ENCODE measurements at regions not wholly inside any gene's neighbourhood (a gene's known extent, or its start where the extent isn't known, plus 50 kb on each side); places are given as distances from the start of the nearest gene placed in this dataset.

- no peak for ATAC-seq (ENCODE audit: insufficient number of reproducible peaks, low FRiP score, low read depth)
- Histone ChIP-seq H3K36me3 (no peaks in the 10 kb centered on the region), H3K9me3 (no peaks in the 10 kb centered on the region), H3K4me3 (no peak overlapping the region), H3K4me1 (ENCODE audit: control insufficient read depth in 1 of 2, low read depth in 2 of 2) (no peaks in the 10 kb centered on the region), H3K27me3 (replicated peaks; ENCODE audit: insufficient read depth) (no peaks in the 10 kb centered on the region), H3K27ac (no peak overlapping the region)
- no peak for TF ChIP-seq CTCF (IDR thresholded peaks at IDR 0.05)
- DNase-seq (ENCODE audit: low spot score): no peak
Observed at GRCh38 chr14:53437858-53438257, 284.7 kb upstream of the DDHD1 start.

GRCh38 chr14:53432378-53432802 lies 279.3 kb upstream of the DDHD1 start:
- no peak for ATAC-seq (ENCODE audit: insufficient number of reproducible peaks, low FRiP score, low read depth)
- no peak overlapping the region for H3K4me3 ChIP-seq
- H3K36me3 ChIP-seq: no peaks in the 10 kb centered on the region
- no peak for DNase-seq (ENCODE audit: low spot score)
- H3K27ac ChIP-seq: no peak overlapping the region
- H3K9me3 ChIP-seq: no peaks in the 10 kb centered on the region
- no peaks in the 10 kb centered on the region for H3K4me1 ChIP-seq (ENCODE audit: control insufficient read depth in 1 of 2, low read depth in 2 of 2)
- H3K27me3 ChIP-seq (replicated peaks; ENCODE audit: insufficient read depth): no peaks in the 10 kb centered on the region
- TF ChIP-seq CTCF (IDR thresholded peaks at IDR 0.05): no peak

GRCh38 chr14:53430870-53431269 lies 277.7 kb upstream of the DDHD1 start:
- no peak for ATAC-seq (ENCODE audit: insufficient number of reproducible peaks, low FRiP score, low read depth)
- TF ChIP-seq CTCF (IDR thresholded peaks at IDR 0.05): no peak
- no peak for DNase-seq (ENCODE audit: low spot score)
- Histone ChIP-seq H3K27ac (no peak overlapping the region), H3K9me3 (no peaks in the 10 kb centered on the region), H3K4me1 (ENCODE audit: control insufficient read depth in 1 of 2, low read depth in 2 of 2) (no peaks in the 10 kb centered on the region), H3K27me3 (replicated peaks; ENCODE audit: insufficient read depth) (no peaks in the 10 kb centered on the region), H3K4me3 (no peak overlapping the region), H3K36me3 (no peaks in the 10 kb centered on the region)

GRCh38 chr14:53412819-53413675 lies 259.9 kb upstream of the DDHD1 start:
- no peak for ATAC-seq (ENCODE audit: insufficient number of reproducible peaks, low FRiP score, low read depth)
- H3K36me3 ChIP-seq: no peaks in the 10 kb centered on the region
- no peaks in the 10 kb centered on the region for H3K27me3 ChIP-seq (replicated peaks; ENCODE audit: insufficient read depth)
- DNase-seq (ENCODE audit: low spot score): no peak
- no peaks in the 10 kb centered on the region for H3K4me1 ChIP-seq (ENCODE audit: control insufficient read depth in 1 of 2, low read depth in 2 of 2)
- no peak overlapping the region for H3K27ac ChIP-seq
- TF ChIP-seq CTCF (IDR thresholded peaks at IDR 0.05): no peak
- H3K9me3 ChIP-seq: peaks cover 4% of the 10 kb centered on the region
- H3K4me3 ChIP-seq: no peak overlapping the region

- no peaks in the 10 kb centered on the region for H3K27me3 ChIP-seq (replicated peaks; ENCODE audit: insufficient read depth)
- no peaks in the 10 kb centered on the region for H3K4me1 ChIP-seq (ENCODE audit: control insufficient read depth in 1 of 2, low read depth in 2 of 2)
- no peak overlapping the region for H3K4me3 ChIP-seq
- DNase-seq (ENCODE audit: low spot score) (no peak), ATAC-seq (ENCODE audit: insufficient number of reproducible peaks, low FRiP score, low read depth) (no peak)
- no peaks in the 10 kb centered on the region for H3K36me3 ChIP-seq
- no peak overlapping the region for H3K27ac ChIP-seq
- peaks cover 4% of the 10 kb centered on the region for H3K9me3 ChIP-seq
- TF ChIP-seq CTCF (IDR thresholded peaks at IDR 0.05): no peak
Observed at GRCh38 chr14:53411125-53411524, 258.0 kb upstream of the DDHD1 start.
